ENCODE measurements at regions not wholly inside any gene's neighbourhood (a gene's known extent, or its start where the extent isn't known, plus 50 kb on each side); places are given as distances from the start of the nearest gene placed in this dataset.

GRCh38 chr9:81369121-81369520, 320.2 kb downstream of the TLE1 start:
- peaks cover 3% of the 10 kb centered on the region for H3K4me1 Mint-ChIP-seq
- no peaks in the 10 kb centered on the region for H3K36me3 Mint-ChIP-seq
- no peak for DNase-seq (ENCODE audit: low spot score in 2 of 2)
- H3K27ac Mint-ChIP-seq, result no peak overlapping the region
- peaks cover 4% of the 10 kb centered on the region for H3K9me3 Mint-ChIP-seq
- ATAC-seq (ENCODE audit: low read depth), result no peak
- peaks cover 2% of the 10 kb centered on the region for H3K27me3 Mint-ChIP-seq
- H3K4me3 Mint-ChIP-seq, result no peak overlapping the region

- H3K9me3 Mint-ChIP-seq, result peaks cover 9% of the 10 kb centered on the region
- DNase-seq (ENCODE audit: low spot score in 2 of 2) (no peak), ATAC-seq (ENCODE audit: low read depth) (no peak)
- H3K27me3 Mint-ChIP-seq, result peaks cover 3% of the 10 kb centered on the region
- H3K36me3 Mint-ChIP-seq, result peaks cover 2% of the 10 kb centered on the region
- H3K4me3 Mint-ChIP-seq, result no peak overlapping the region
- H3K27ac Mint-ChIP-seq, result no peak overlapping the region
- H3K4me1 Mint-ChIP-seq, result no peaks in the 10 kb centered on the region
These were observed 325.3 kb downstream of the TLE1 start for GRCh38 chr9:81363916-81364480.

- Mint-ChIP-seq H3K27ac (no peak overlapping the region), H3K9me3 (peaks cover 5% of the 10 kb centered on the region), H3K4me1 (no peaks in the 10 kb centered on the region), H3K27me3 (peaks cover 1% of the 10 kb centered on the region), H3K4me3 (no peak overlapping the region), H3K36me3 (peaks cover 2% of the 10 kb centered on the region)
- DNase-seq (ENCODE audit: low spot score in 2 of 2), result no peak
- ATAC-seq (ENCODE audit: low read depth), result no peak
These were observed 328.1 kb downstream of the TLE1 start for GRCh38 chr9:81361296-81361695.

- Mint-ChIP-seq H3K4me1 (no peaks in the 10 kb centered on the region), H3K27me3 (peaks cover 2% of the 10 kb centered on the region), H3K27ac (no peak overlapping the region), H3K4me3 (no peak overlapping the region), H3K9me3 (no peaks in the 10 kb centered on the region), H3K36me3 (no peaks in the 10 kb centered on the region)
- no peak for ATAC-seq (ENCODE audit: low read depth)
- DNase-seq (ENCODE audit: low spot score in 2 of 2), result no peak
These were observed 338.2 kb downstream of the TLE1 start for GRCh38 chr9:81351166-81351565.

- no peak overlapping the region for H3K27ac Mint-ChIP-seq
- H3K4me3 Mint-ChIP-seq, result no peak overlapping the region
- DNase-seq (ENCODE audit: low spot score in 2 of 2) (no peak), ATAC-seq (ENCODE audit: low read depth) (no peak)
- no peaks in the 10 kb centered on the region for H3K27me3 Mint-ChIP-seq
- H3K4me1 Mint-ChIP-seq, result no peaks in the 10 kb centered on the region
- H3K9me3 Mint-ChIP-seq, result peaks cover under 1% of the 10 kb centered on the region
- no peaks in the 10 kb centered on the region for H3K36me3 Mint-ChIP-seq
These were observed 345.0 kb downstream of the TLE1 start for GRCh38 chr9:81344366-81344765.

GRCh38 chr9:81335879-81336421, 353.4 kb downstream of the TLE1 start:
- no peaks in the 10 kb centered on the region for H3K4me1 Mint-ChIP-seq
- no peak for ATAC-seq (ENCODE audit: low read depth)
- no peak overlapping the region for H3K27ac Mint-ChIP-seq
- H3K4me3 Mint-ChIP-seq, result no peak overlapping the region
- H3K36me3 Mint-ChIP-seq, result no peaks in the 10 kb centered on the region
- H3K9me3 Mint-ChIP-seq, result peaks cover 11% of the 10 kb centered on the region
- peaks cover 6% of the 10 kb centered on the region for H3K27me3 Mint-ChIP-seq
- no peak for DNase-seq (ENCODE audit: low spot score in 2 of 2)

DNA sequence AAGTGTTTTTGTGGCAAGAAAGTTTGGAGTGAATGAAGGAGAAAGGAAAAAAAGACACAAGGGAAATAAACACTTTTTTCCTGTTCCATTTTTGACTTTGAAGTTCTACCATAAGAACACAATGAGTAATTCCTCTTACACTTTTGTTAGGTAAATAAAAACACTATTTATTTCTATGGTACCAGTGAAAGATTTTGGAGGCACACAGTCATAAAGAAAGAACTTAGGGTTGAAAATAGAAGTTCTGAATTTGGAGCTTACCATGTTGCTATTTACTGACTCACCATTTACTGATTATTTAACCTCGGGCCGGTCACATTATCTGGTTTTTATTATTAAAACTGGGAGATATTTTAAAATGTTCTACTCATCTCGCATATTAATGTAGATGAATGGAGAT, 367.8 kb downstream of the TLE1 start:
- no peak overlapping the region for H3K4me3 Mint-ChIP-seq
- H3K9me3 Mint-ChIP-seq, result peaks cover 5% of the 10 kb centered on the region
- DNase-seq (ENCODE audit: low spot score in 2 of 2) (no peak), ATAC-seq (ENCODE audit: low read depth) (no peak)
- H3K27ac Mint-ChIP-seq, result no peak overlapping the region
- no peaks in the 10 kb centered on the region for H3K27me3 Mint-ChIP-seq
- no peaks in the 10 kb centered on the region for H3K36me3 Mint-ChIP-seq
- no peaks in the 10 kb centered on the region for H3K4me1 Mint-ChIP-seq

GRCh38 chr9:81320909-81321482, 368.4 kb downstream of the TLE1 start:
- DNase-seq (ENCODE audit: low spot score in 2 of 2) (no peak), ATAC-seq (ENCODE audit: low read depth) (no peak)
- Mint-ChIP-seq H3K36me3 (no peaks in the 10 kb centered on the region), H3K27ac (no peak overlapping the region), H3K27me3 (no peaks in the 10 kb centered on the region), H3K4me3 (no peak overlapping the region), H3K4me1 (no peaks in the 10 kb centered on the region), H3K9me3 (peaks cover 5% of the 10 kb centered on the region)

DNA sequence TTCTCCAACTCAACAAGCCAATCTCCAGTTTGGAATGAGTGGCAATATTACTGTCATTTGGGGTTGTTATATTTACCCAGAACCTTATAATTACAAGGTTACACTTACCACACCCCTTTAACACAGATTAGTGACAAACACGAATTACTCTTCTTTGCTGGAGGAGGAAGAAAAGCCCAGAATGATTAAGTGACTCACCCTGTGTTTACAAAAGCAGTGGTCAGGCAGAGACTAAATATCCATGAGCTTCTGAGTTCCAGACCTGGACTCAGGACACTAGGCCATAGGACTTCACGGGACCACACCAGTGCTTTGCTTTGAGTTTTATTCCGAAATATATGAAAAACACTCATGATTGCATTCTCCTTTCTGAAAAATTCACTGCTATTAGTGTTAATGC, 370.8 kb downstream of the TLE1 start:
- Mint-ChIP-seq H3K27ac (no peak overlapping the region), H3K4me3 (no peak overlapping the region), H3K27me3 (peaks cover 1% of the 10 kb centered on the region), H3K4me1 (no peaks in the 10 kb centered on the region), H3K36me3 (no peaks in the 10 kb centered on the region), H3K9me3 (no peaks in the 10 kb centered on the region)
- DNase-seq (ENCODE audit: low spot score in 2 of 2), result no peak
- ATAC-seq (ENCODE audit: low read depth), result no peak

- H3K4me1 Mint-ChIP-seq, result no peaks in the 10 kb centered on the region
- no peak for ATAC-seq (ENCODE audit: low read depth)
These were observed 371.4 kb downstream of the TLE1 start for GRCh38 chr9:81317939-81318338.

DNA sequence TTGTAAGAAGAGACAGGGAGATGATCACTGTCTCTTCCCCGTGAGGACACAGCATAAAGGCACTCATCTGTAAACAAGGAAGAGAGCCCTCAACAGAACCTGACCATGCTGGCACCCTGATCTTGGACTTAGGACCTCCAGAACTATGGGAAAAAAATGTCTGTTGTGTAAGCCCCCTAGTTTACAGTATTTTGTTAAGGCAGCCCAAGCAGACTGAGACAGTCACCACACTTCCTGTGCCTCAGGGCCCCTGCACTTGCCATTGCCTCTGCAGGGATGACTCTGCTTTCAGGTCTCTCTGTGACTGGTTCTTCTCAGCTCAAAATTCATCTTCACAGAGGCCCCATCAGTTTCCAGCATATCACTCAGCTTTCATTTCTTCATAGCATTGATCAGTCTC, 372.1 kb downstream of the TLE1 start:
- H3K27me3 Mint-ChIP-seq, result peaks cover 1% of the 10 kb centered on the region
- no peaks in the 10 kb centered on the region for H3K36me3 Mint-ChIP-seq
- no peak for DNase-seq (ENCODE audit: low spot score in 2 of 2)
- H3K27ac Mint-ChIP-seq, result no peak overlapping the region
- no peaks in the 10 kb centered on the region for H3K9me3 Mint-ChIP-seq
- no peak for ATAC-seq (ENCODE audit: low read depth)
- no peaks in the 10 kb centered on the region for H3K4me1 Mint-ChIP-seq
- no peak overlapping the region for H3K4me3 Mint-ChIP-seq

More at GRCh38 chr9:81317939-81318338, 371.4 kb downstream of the TLE1 start:
- DNase-seq (ENCODE audit: low spot score in 2 of 2), result no peak
- Mint-ChIP-seq H3K27ac (no peak overlapping the region), H3K36me3 (no peaks in the 10 kb centered on the region), H3K4me3 (no peak overlapping the region), H3K9me3 (no peaks in the 10 kb centered on the region), H3K27me3 (peaks cover 1% of the 10 kb centered on the region)

DNA sequence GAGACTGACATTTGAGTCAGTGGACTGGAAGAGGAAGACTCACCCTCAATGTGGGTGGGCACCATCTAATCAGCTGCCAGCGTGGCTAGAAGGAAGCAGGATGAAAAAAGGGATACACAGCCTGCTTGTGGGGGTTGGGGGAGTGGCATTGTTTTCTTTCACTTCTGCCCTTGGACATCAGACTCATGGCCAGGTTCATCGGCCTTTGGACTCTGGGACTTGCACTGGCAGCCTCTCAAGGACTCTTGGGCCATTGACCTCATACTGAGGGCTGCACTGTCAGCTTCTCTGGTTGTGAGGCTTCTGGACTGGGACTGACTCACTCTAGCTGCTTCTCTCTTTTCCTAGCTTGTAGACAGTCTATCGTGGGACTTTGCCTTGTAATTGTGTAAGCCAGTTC, 374.9 kb downstream of the TLE1 start:
- H3K4me1 Mint-ChIP-seq, result peaks cover 1% of the 10 kb centered on the region
- H3K4me3 Mint-ChIP-seq, result no peak overlapping the region
- no peak for DNase-seq (ENCODE audit: low spot score in 2 of 2)

GRCh38 chr9:81313877-81314276, 375.5 kb downstream of the TLE1 start:
- no peak overlapping the region for H3K27ac Mint-ChIP-seq
- ATAC-seq (ENCODE audit: low read depth), result no peak
- DNase-seq (ENCODE audit: low spot score in 2 of 2), result no peak
- H3K4me3 Mint-ChIP-seq, result no peak overlapping the region
- H3K36me3 Mint-ChIP-seq, result no peaks in the 10 kb centered on the region
- no peaks in the 10 kb centered on the region for H3K9me3 Mint-ChIP-seq
- peaks cover 3% of the 10 kb centered on the region for H3K4me1 Mint-ChIP-seq
- peaks cover 1% of the 10 kb centered on the region for H3K27me3 Mint-ChIP-seq

More for the DNA sequence above, 374.9 kb downstream of the TLE1 start:
- no peak overlapping the region for H3K27ac Mint-ChIP-seq
- H3K36me3 Mint-ChIP-seq, result no peaks in the 10 kb centered on the region
- no peaks in the 10 kb centered on the region for H3K9me3 Mint-ChIP-seq
- ATAC-seq (ENCODE audit: low read depth), result no peak
- peaks cover 1% of the 10 kb centered on the region for H3K27me3 Mint-ChIP-seq

- ATAC-seq (ENCODE audit: low read depth) (no peak), DNase-seq (ENCODE audit: low spot score in 2 of 2) (no peak)
- H3K27me3 Mint-ChIP-seq, result peaks cover 1% of the 10 kb centered on the region
- H3K9me3 Mint-ChIP-seq, result no peaks in the 10 kb centered on the region
- no peak overlapping the region for H3K27ac Mint-ChIP-seq
- H3K4me3 Mint-ChIP-seq, result no peak overlapping the region
- H3K36me3 Mint-ChIP-seq, result no peaks in the 10 kb centered on the region
- H3K4me1 Mint-ChIP-seq, result peaks cover 3% of the 10 kb centered on the region
These were observed 377.0 kb downstream of the TLE1 start for GRCh38 chr9:81312346-81312745.

DNA sequence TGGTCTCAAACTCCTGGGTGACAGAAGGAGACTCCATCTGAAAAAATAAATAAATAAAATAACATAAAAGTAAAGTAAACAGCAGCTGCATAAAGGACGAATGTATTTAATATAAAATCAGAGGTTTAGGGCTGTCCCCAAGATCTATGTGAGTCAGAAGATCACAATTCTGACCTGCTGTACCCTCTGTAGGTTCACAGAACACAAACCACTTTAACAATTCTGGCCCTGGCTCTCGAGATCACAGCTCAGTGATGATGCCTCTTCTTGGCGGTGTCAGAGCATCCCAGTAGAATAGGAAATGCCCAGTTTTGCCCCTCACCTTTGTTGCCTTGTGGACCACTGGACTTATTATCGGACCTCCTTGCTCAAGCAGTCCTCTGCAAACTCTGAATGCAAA, 380.9 kb downstream of the TLE1 start:
- no peaks in the 10 kb centered on the region for H3K27me3 Mint-ChIP-seq
- DNase-seq (ENCODE audit: low spot score in 2 of 2), result no peak
- no peak overlapping the region for H3K4me3 Mint-ChIP-seq
- peaks cover 3% of the 10 kb centered on the region for H3K4me1 Mint-ChIP-seq
- peaks cover 1% of the 10 kb centered on the region for H3K9me3 Mint-ChIP-seq
- H3K36me3 Mint-ChIP-seq, result no peaks in the 10 kb centered on the region
- H3K27ac Mint-ChIP-seq, result no peak overlapping the region
- ATAC-seq (ENCODE audit: low read depth), result no peak

Measured in memory B cell (primary cell).